HG03439 (cell line): ENCODE measurements at regions not wholly inside any gene's neighbourhood (a gene's known extent, or its start where the extent isn't known, plus 50 kb on each side); places are given as distances from the start of the nearest gene placed in this dataset.
"Not testable (repeated sequence)": the region's sequence is repeated elsewhere in the genome, so short reads cannot be mapped to it uniquely, and the experiment has no call there.

Source experiments
- ATAC-seq: cut with Tn5 transposase; IDR thresholded peaks from one replicate; pipeline ENCODE4 v1.9.1; 2021; ENCODE audit warnings: mild to moderate bottlenecking, moderate library complexity; ENCODE audit not compliant: unreplicated experiment

DNA sequence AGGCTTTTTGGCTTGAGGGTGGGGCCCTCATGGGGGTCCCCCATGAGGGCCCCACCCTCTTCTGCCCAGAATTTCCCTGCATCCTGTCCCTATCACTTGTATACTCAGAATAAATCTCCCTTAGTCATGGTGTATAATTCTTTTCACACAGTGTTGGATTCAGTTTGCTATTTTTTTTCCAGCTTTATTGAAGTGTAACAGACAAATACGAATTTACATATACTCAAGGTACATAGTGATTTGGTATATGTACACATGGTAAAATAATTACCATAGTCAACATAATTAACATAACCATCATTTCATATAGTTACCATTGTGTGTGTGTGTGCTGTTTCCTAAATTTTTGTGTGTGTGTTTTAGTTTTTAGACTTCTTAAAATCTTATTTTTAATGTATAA lies 289.4 kb downstream of the CNTNAP3B start:
- ATAC-seq = not testable (repeated sequence)

DNA sequence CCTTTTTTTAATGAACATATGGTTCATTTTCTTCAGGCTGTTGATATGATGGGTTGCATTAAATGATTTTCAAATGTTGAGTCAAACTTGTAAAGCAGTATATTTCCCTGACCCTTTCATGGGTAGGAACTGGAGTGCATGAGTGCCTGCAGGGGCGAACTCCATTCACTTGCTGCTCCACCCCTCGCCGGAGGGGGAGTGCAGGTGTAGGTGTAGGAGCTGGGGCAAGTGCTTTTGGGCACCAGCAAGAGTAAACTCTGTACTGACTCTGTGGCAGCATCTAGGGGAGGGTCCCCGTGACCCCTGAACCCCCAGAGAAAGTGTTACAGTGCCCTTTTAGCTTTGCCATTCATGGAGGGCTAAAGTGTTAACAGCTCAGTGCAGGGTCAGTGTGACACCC lies 290.3 kb downstream of the CNTNAP3B start:
- not testable (repeated sequence) for ATAC-seq

- ATAC-seq = not testable (repeated sequence)
Observed at GRCh38 chr9:41838562-41838851, 290.7 kb downstream of the CNTNAP3B start.

DNA sequence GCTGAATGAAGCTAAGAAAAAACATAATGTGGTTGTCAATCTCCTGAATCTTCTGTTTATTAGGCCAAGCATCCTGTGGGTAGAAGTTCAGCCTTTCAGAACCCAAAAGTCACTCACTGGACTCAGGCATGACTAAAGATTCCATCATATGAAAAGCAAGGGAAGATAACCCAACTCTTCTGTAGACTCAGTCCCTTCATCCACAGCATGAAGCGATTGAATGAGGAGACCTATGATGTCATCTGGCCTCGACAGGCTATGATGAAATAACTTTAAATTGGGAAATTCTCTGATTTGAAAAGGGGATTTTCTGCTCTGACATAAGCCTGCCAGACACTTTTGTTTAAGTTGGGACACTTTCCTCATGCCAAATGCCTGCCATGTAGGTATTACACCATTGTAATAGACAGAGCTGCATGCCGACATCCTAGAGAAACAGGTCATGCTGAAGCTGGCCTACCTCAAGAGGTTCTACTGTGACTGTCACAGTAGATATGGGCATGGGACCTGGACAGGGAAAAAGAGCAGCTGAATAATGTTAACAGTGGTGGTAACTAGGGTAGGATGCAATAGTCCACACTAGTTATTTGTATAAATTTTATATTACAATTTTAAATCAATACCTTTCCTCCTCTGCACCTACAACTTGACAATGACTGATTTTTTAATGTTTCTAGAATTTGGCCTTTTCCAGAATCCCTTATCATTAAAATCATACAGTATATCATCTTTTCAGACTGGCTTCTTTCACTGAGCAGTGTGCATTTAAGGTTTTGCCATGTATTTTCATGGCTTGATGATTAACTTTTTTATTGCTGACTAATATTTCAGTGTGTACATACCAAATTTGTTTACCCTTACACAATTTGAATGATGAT lies 291.3 kb downstream of the CNTNAP3B start:
- not testable (repeated sequence) for ATAC-seq

DNA sequence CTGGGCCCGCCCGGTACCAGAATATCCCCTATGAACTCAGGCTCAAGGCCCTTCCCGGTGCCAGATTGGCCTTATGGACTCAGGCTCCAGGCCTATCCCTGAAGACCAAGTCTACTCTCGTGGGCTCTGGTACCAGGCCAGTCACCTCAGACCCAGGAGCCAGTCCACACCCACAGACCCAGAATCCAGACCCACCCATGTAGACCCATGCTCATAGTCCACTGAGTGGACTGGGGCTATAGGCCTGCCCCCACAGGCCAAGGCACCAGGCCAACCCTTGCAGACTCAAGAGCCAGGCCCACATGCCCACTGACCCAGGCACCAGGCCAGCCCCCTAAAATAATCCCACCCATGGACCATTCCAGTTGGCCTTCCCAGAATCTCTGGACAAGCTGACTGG lies 296.1 kb downstream of the CNTNAP3B start:
- ATAC-seq = not testable (repeated sequence)

DNA sequence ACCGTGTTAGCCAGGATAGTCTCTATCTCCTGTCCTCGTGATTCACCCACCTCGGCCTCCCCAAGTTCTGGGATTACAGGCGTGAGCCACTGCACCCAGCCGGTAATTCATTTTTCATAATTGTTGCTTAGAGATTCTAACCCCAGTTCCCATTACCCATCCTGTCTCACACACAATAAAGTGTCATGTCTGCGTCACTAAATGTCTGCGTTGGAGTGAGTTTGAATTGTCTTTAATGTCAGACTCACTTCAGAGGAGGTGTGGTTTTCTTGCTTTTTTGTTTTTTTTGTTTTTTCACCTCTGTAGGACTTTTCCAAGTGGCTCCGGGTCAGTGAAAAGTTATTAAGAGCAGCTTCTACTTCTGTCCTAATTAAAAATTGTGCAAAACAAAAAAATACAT lies 304.5 kb downstream of the CNTNAP3B start:
- not testable (repeated sequence) for ATAC-seq

DNA sequence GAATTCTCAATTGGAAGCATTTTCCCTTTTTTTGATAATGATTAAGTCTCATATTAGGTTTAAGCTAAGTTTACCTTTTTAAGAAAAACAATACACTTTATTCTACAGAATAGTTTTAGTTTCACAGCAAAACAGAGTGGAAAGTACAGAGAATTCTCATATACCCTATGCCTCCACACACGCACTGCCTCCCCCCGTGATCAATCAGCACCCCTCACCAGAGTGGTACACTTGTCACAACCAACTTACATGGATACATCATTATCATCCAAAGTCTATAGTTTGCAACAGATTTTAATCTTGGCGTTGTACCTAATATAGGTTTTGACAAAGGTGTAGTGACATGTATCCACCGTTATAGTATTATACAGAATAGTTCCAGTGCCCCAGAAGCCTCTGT lies 326.5 kb downstream of the CNTNAP3B start:
- not testable (repeated sequence) for ATAC-seq

- not testable (repeated sequence) for ATAC-seq
Observed at GRCh38 chr9:41798684-41799083, 330.5 kb downstream of the CNTNAP3B start.

DNA sequence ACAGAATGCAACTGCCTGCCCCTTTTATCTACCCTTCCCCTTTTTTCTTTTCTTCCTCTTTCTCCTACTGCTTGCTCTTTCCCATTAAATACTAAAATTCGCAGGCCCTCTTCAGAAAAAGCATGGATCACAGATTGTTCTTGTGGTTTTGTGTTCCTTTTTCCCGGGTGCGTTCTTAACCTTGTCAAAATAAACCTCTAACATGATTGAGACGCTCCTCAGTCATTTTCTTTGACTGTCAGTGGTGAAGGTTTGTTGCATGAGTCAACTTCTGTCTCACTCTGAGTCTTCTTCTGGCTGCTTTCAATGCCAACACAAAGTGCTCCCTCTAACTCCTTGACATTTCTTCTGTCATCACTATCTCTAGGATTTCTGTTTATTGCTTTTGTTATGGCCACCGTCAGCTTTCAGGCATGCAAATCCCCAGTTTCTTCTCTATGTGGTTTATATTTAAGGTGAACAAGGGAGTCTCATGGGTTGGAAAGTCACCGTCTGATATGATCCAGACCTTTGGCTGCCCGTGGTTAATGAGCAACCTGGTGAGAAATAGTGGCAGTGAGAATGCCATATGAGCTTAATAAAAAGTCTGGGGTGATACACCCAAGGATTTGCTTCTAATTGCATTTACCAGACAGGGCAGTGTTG lies 338.4 kb downstream of the CNTNAP3B start:
- ATAC-seq = not testable (repeated sequence)

DNA sequence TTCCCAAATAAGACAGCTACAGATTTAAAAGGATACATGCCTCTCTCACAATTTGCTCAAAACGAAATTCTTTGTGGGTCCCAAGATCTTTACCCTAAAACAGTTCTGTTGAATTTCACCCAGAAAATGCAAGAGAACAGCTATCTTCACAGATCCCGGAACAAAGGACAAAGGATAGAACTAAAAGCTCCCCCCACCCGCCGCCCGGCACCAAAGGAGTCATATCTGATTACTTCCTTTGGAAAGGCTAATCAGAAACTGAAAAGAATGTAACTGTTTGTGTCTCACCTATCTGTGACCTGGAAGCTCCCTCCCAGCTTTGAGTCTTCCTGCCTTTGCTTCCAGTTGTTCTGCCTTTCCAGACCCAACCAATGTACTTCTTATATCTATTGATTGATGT lies 339.2 kb downstream of the CNTNAP3B start:
- not testable (repeated sequence) for ATAC-seq

- not testable (repeated sequence) for ATAC-seq
Observed at GRCh38 chr9:41789387-41789786, 339.8 kb downstream of the CNTNAP3B start.

DNA sequence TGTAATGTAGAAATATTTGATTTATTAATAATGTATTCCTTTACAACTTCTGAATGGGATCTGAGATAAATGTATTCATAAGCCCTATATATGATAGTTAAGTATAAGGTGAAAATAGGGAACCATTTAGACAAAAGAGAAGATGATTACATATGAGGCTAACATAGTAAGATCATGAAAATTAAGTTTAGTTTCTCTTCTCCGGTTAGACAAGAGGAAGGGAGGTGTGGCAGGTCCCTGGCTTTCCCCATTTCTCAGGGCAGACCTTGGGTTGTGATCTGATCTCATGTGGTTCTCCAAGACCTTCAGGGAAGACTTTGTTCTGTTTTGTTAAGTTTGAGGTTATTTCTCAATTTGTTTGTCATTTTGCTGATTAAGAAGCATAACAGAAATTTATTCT lies 341.3 kb downstream of the CNTNAP3B start:
- ATAC-seq = not testable (repeated sequence)

- ATAC-seq = not testable (repeated sequence)
Observed at GRCh38 chr9:41787270-41787669, 342.0 kb downstream of the CNTNAP3B start.

- not testable (repeated sequence) for ATAC-seq
Observed at GRCh38 chr9:41784006-41784405, 345.2 kb downstream of the CNTNAP3B start.

DNA sequence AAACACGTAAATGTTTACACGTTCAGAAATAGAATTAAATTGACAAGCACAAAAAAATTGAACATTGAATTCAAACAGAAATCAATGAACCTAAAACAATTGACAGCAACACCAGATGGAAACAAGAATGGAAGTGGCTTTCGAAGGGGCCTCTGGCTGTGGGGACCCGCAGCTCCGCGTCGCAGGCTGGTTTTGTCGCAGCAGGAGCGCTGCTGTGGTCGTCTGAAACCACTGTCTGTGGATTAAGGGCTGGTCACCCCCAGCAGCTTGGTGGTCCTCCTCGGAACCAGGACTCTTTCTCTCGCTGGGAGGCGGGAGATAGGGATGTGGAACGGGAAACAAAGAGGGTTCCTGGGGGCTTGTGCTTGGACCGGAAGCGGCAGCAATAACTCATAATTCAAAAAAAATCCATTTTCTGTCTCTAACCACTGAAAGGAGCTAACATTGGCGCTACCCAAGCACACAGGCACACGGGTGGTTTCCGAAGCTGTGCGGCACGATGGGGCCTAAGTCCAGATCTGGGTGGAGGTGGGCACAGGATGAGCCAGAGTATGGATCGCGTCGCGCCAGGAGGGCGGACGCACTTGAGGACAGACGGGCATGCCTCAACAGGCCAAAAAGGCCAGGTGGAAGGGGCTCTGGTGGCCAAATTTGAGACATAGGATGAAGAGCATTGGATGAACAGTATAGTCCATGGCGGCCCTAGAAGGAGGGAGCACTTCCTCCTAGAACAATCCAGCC lies 346.0 kb downstream of the CNTNAP3B start:
- ATAC-seq = not testable (repeated sequence)

GRCh38 chr9:41781899-41782298 lies 347.3 kb downstream of the CNTNAP3B start:
- not testable (repeated sequence) for ATAC-seq

GRCh38 chr9:41779897-41780406 lies 349.3 kb downstream of the CNTNAP3B start:
- not testable (repeated sequence) for ATAC-seq

DNA sequence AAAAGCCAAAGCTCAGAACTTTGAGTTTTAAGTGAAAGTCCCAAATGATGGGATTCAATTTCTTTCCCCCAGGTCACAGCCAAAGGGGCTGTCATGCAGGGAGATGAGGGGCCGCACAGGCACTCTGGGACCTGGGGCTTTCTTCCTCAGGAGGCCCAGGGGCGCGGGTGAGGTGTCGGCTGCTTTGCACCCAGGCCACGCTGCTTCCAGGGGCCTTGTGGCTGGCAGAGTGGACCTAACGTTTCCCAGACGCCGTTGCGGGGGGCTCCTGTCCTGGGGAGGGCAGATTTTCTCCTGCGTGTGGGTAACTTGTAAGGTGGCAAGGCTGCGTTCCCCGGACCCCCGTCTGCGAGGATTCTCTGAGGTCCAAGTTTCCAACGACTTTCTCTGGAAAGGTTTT lies 350.0 kb downstream of the CNTNAP3B start:
- ATAC-seq = not testable (repeated sequence)

DNA sequence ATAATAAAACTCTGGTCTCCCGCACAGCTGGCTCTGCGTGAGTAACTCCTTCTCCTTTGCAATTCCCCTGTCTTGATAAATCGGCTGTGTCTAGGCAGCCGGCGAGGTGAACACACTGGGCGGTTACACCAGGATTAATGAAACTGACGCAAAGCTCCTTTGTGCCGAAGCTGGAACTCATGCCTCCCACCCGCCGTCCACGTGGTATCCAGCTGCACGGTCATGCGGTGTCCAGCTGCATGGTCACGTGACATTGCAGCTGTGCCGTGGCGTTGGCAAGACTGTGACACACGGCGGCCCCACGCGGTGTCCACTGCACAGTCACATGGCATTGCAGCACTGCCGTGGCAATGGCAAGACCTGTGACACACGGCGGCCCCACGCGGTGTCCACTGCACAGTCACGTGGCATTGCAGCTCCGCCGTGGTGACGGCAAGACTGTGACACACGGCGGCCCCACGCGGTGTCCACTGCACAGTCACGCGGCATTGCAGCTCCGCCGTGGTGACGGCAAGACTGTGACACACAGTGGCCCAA lies 350.6 kb downstream of the CNTNAP3B start:
- not testable (repeated sequence) for ATAC-seq

- not testable (repeated sequence) for ATAC-seq
Observed at GRCh38 chr9:41777536-41777935, 351.7 kb downstream of the CNTNAP3B start.

DNA sequence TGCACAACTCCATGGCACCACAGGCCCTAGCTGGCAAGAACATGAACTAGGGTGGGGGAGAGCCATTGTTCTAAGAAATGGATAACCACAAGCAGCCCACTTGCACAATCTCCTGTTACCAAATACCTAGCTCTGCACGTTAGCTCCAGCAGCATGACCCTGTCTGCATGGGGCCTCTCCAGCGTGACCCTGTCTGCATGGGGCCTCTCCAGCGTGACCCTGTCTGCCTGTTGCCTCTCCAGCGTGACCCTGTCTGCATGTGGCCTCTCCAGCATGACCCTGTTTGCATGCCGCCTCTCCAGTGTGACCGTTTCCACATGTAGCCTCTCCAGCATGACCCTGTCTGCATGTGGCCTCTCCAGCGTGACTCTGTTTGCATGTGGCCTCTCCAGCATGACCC lies 356.7 kb downstream of the CNTNAP3B start:
- ATAC-seq = not testable (repeated sequence)
